T follicular helper cell (primary cell): ENCODE measurements at regions not wholly inside any gene's neighbourhood (a gene's known extent, or its start where the extent isn't known, plus 50 kb on each side); places are given as distances from the start of the nearest gene placed in this dataset.

Experiments used
- DNase-seq: peaks from one replicate; pipeline ENCODE4 v3.0.0-alpha.2; 2020; ENCODE audit warnings: low read depth

- no peak for DNase-seq
Observed at GRCh38 chr12:25009496-25010092, 60.7 kb upstream of the BCAT1 start.

GRCh38 chr12:25005376-25005775 lies 56.5 kb upstream of the BCAT1 start:
- no peak for DNase-seq

DNA sequence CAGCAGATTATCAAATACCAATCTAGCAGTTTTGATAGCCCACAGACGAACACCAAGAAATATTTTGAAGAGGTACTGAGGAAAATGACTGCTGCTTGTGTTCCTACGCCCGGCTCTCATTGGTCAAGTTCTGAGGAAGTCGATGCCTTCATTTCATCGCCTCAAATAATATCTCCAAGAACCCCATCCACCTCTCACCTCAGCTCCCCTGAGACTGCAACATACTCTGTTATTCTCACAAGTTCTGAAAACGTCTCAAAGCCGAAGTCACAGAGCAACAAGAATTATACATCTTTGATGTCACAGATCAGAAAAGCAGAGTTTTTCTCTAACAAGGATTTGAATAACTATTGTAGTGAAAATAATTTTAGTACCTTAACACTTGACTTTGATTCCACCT lies 55.5 kb upstream of the BCAT1 start:
- no peak for DNase-seq

- DNase-seq = no peak
Observed at GRCh38 chr12:25001311-25001710, 52.4 kb upstream of the BCAT1 start.
